Choroid plexus epithelial cell (primary cell): ENCODE measurements at regions not wholly inside any gene's neighbourhood (a gene's known extent, or its start where the extent isn't known, plus 50 kb on each side); places are given as distances from the start of the nearest gene placed in this dataset.

Source experiments
- DNase-seq: peaks from one replicate; pipeline ENCODE4 v3.0.0-alpha.2; 2010; ENCODE audit warnings: low read depth
- H3K4me3 ChIP-seq: 2 replicates; pipeline ENCODE4 v1.5.1; 2011; ENCODE audit warnings: low read depth, mild to moderate bottlenecking, control low read depth, low read length, moderate library complexity
- TF ChIP-seq, protein P1 (sequence below): conservative IDR thresholded peaks from 2 replicates; pipeline ENCODE4 v1.5.1; 2011; ENCODE audit warnings: low read depth, mild to moderate bottlenecking, control low read depth, inconsistent platforms, low read length, moderate library complexity

DNA sequence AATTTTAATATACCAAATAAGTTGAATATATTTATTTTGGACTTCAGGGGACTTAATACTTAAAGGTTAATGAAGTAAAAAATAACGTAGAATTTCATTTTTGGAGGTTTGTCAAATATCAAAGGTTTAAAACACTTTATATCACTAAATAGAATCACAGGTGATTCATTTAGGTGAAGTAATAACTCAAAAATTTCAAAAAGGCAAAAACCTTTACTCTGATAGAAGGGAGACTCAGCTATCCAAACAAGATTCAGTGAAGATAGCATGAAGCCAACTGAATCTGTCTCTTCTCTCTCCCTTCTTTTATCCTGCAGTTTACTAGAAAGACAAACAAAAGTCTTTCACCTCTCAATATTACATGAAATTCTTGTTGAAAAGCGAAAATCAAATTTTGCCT, 110.2 kb upstream of the CYSLTR1 start:
- no peak for DNase-seq
- H3K4me3 ChIP-seq = no peak overlapping the region
- TF ChIP-seq, protein P1, sequence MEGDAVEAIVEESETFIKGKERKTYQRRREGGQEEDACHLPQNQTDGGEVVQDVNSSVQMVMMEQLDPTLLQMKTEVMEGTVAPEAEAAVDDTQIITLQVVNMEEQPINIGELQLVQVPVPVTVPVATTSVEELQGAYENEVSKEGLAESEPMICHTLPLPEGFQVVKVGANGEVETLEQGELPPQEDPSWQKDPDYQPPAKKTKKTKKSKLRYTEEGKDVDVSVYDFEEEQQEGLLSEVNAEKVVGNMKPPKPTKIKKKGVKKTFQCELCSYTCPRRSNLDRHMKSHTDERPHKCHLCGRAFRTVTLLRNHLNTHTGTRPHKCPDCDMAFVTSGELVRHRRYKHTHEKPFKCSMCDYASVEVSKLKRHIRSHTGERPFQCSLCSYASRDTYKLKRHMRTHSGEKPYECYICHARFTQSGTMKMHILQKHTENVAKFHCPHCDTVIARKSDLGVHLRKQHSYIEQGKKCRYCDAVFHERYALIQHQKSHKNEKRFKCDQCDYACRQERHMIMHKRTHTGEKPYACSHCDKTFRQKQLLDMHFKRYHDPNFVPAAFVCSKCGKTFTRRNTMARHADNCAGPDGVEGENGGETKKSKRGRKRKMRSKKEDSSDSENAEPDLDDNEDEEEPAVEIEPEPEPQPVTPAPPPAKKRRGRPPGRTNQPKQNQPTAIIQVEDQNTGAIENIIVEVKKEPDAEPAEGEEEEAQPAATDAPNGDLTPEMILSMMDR = no peak

DNA sequence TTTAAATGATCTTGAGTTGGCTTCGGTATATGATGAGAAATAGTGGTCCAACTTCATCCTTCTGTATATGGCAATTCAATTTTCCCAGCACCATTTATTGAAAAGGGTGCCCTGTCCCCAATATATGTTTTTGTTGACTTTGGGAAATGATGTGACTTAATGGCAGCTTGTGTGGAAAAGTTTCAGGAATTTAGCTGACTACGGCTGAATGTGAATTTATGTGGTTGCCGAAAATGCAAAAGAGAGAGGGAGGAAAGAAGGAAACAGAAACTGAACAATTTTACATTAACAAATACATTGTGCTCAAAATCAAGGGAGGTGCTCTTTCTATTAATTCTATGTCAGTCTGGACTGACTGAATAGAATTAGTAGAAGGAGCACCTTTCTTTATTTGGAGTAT, 101.8 kb upstream of the CYSLTR1 start:
- no peak for DNase-seq
- no peak overlapping the region for H3K4me3 ChIP-seq
- TF ChIP-seq, protein P1 = no peak

DNA sequence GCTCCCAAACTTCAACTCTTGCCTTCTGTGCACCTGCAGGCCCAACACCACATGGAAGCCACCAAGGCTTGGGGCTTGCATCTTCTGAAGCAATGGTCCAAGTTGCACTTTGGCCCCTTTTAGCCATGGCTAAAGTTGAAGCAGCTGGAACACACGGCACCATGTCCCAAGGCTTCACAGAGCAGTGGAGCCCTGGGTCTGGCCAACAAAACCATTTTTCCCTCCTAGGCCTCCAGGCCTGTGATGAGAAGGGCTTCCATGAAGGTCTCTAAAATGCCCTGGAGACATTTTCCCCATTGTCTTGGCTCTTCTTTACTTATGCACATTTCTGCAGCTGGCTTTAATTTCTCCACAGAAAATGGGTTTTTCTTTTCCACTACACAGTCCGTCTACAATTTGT, 61.3 kb upstream of the CYSLTR1 start:
- TF ChIP-seq, protein P1 = no peak
- no peak overlapping the region for H3K4me3 ChIP-seq

DNA sequence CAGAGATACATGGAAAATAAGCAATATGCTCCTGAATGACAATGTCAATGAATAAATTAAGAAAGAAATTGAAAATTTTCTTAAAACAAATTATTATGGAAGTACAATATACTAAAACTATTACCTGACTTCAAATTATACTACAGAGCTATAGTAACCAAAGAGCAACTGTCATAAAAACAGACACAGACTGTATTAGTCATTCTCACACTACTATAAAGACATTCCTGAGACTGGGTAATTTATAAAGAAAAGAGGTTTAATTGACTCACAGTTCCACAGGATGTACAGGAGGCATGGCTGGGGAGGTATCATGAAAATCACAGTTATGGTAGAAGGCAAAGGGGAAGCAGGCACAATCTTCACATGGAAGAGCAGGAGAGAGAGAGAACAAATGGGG, 60.0 kb upstream of the CYSLTR1 start:
- H3K4me3 ChIP-seq = no peak overlapping the region
- TF ChIP-seq, protein P1 = no peak
- no peak for DNase-seq

More for the DNA sequence above, 61.3 kb upstream of the CYSLTR1 start:
- no peak for DNase-seq

DNA sequence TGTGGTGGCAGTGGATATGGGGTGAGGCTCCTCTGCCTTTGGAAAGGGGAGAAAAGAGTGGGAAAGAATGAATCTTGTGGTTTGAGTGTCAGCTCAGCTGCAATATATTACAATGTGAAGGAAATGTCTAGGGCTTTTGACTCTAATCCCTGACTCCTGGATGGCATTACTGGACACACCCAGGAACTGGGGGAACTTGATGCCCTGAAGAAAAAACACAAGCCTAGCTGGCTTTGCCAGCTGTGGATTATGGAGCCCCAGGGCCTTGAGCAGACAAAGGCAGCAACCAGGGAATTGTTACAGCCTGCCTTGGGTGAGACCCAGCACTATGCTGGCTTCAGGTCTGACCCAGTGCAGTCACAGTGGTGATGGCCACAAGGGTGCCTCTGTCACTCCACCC, 57.1 kb upstream of the CYSLTR1 start:
- no peak overlapping the region for H3K4me3 ChIP-seq
- no peak for DNase-seq
- TF ChIP-seq, protein P1 = no peak

DNA sequence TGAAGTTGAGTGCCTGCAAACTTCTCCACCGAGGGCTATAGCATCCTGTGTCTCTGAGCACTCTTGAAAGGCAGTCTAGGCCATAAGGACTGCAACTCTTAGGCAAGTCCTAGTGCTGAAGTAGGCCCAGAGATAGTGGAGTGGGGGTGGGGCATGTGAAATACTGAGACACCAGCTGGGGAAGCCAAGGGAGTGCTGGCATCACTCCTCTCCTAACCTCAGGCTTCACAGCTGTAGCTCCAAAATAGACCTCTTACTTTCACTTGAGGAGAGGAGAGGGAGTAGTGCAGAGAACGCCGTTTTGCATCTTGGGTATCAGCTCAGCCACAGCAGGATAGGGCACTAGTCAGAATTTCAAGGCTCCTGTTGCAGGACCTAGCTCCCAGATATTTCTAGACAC, 56.2 kb upstream of the CYSLTR1 start:
- TF ChIP-seq, protein P1 = no peak
- no peak overlapping the region for H3K4me3 ChIP-seq
- no peak for DNase-seq

DNA sequence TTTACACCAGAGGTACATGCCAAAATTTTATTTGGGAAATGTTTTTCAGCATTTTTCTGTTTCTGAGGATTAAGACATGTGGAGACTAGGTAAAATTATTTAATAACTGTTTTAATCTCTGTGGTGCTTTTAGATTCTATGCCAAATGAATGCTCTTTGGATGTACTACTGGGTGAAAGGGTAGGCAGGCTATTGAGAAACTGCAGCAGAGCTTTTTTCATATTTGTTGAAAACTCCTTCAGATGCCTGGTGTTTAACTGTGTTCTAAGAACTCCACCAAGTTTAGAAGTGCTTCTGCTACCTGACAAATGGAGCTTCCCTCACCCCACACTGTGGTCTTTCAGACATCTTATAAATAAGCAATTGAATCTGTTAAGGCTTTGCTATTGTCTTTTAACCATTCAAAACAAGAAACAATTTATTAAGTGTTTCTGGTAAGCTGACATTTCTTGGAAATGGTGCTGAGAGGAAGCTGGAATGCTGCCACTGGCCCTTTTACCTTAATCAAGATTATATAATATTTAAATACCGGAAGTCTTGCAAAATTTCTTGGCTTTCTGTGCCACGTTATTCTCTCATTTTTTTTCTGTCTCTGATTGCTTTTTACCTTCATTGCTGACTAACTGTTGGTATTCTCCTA, 51.2 kb upstream of the CYSLTR1 start:
- TF ChIP-seq, protein P1 = no peak
- no peak for DNase-seq
- H3K4me3 ChIP-seq = no peak overlapping the region
